Left lung (tissue), 4 donors: ENCODE measurements at regions not wholly inside any gene's neighbourhood (a gene's known extent, or its start where the extent isn't known, plus 50 kb on each side); places are given as distances from the start of the nearest gene placed in this dataset.

Experiments
- ATAC-seq: fragments of 200-7000 bp; cut with Tn5 transposase; one replicate; pipeline ENCODE4 v1.9.1; 2020; ENCODE audit warnings: moderate library complexity
- DNase-seq, 4 donors: peaks; one replicate each; pipeline ENCODE4 v3.0.0-alpha.2; 2013 to 2020
- H3K27ac ChIP-seq, 2 donors: fragments of 200-600 bp; sonication (generic) in 1 of 2; one replicate each; pipeline versions ENCODE4 v1.5.0 to v1.8.0; 2020 to 2021
- H3K27me3 ChIP-seq, 2 donors: fragments of 200-600 bp; sonication (generic) in 1 of 2; one replicate each; pipeline versions ENCODE4 v1.5.0 to v1.8.0; 2020 to 2021
- H3K36me3 ChIP-seq, 2 donors: fragments of 200-600 bp; sonication (generic) in 1 of 2; one replicate each; pipeline versions ENCODE4 v1.5.0 to v1.8.0; 2020 to 2021
- H3K4me1 ChIP-seq, 2 donors: fragments of 200-600 bp; one replicate each; pipeline ENCODE4 v1.8.0; 2021
- H3K4me3 ChIP-seq, 2 donors: fragments of 200-600 bp; sonication (generic) in 1 of 2; one replicate each; pipeline versions ENCODE4 v1.5.0 to v1.8.0; 2020 to 2021; ENCODE audit warnings: mild to moderate bottlenecking in 1 of 2
- H3K9me3 ChIP-seq, 2 donors: fragments of 200-600 bp; sonication (generic) in 1 of 2; one replicate each; pipeline versions ENCODE4 v1.5.0 to v1.8.0; 2020 to 2021
- intact Hi-C, 2 donors: fragments of 100-400 bp; cut with DNase I; formaldehyde crosslinking; loops; one replicate each; pipeline versions ENCODE4 v1.11.2 to v1.14.2; 2022
- TF ChIP-seq, protein P1 (sequence below), 2 donors: fragments of 200-600 bp; sonication (generic) in 1 of 2; IDR thresholded peaks; one replicate each; pipeline versions ENCODE4 v1.5.0 to v1.8.0; 2021; ENCODE audit warnings: antibody characterized with exemption in 2 of 2
- donor health status: DM: no; HTN: yes; CAD: no.
- donor health status: DM: no; HTN: no; CAD: no.

- H3K4me1 ChIP-seq = no peaks in the 10 kb centered on the region
- TF ChIP-seq, protein P1, sequence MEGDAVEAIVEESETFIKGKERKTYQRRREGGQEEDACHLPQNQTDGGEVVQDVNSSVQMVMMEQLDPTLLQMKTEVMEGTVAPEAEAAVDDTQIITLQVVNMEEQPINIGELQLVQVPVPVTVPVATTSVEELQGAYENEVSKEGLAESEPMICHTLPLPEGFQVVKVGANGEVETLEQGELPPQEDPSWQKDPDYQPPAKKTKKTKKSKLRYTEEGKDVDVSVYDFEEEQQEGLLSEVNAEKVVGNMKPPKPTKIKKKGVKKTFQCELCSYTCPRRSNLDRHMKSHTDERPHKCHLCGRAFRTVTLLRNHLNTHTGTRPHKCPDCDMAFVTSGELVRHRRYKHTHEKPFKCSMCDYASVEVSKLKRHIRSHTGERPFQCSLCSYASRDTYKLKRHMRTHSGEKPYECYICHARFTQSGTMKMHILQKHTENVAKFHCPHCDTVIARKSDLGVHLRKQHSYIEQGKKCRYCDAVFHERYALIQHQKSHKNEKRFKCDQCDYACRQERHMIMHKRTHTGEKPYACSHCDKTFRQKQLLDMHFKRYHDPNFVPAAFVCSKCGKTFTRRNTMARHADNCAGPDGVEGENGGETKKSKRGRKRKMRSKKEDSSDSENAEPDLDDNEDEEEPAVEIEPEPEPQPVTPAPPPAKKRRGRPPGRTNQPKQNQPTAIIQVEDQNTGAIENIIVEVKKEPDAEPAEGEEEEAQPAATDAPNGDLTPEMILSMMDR (IDR thresholded peaks at IDR 0.05) = no peak
- H3K4me3 ChIP-seq = no peak overlapping the region
- no peaks in the 10 kb centered on the region for H3K36me3 ChIP-seq
- ATAC-seq (no peak), DNase-seq (no peak)
- no peak overlapping the region for H3K27ac ChIP-seq
- intact Hi-C loops = no loop called here
- H3K9me3 ChIP-seq = no peaks in the 10 kb centered on the region
- peaks cover 0 to 2% of the 10 kb centered on the region in 2 donors for H3K27me3 ChIP-seq
These were observed 115.0 kb downstream of the PJA1 start for GRCh38 chrX:69050051-69050765.

DNA sequence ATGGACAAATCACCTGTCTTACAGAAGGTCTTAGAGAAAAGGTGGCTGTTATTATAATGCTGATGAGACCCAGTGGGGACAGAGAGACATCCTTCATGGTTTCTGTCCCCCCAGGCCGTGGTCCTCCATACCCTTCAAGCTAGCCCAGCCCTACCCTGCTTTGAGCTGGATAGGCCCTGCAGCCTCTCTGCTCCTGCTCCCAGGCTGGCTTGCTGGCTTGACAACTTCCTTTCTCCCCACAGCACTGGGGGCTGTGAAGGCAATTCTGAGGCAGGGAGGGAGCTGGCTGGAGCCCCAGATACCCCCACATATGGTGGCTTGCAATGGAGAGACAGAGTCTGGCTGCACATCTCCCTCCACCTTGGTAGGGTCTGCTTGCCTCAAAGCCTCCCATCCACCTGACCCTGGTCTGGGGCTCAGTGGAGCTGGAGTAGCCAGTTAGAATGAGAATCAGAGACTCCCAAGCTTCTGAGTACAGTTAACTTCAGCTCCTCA lies 118.2 kb downstream of the PJA1 start:
- peaks cover 0 to 5% of the 10 kb centered on the region in 2 donors for H3K27me3 ChIP-seq
- H3K27ac ChIP-seq = no peak overlapping the region
- ATAC-seq = no peak
- no peaks in the 10 kb centered on the region for H3K4me1 ChIP-seq
- H3K9me3 ChIP-seq = no peaks in the 10 kb centered on the region
- no peaks in the 10 kb centered on the region for H3K36me3 ChIP-seq
- H3K4me3 ChIP-seq = no peak overlapping the region
- no peak for DNase-seq
- intact Hi-C loops = no loop called here
- TF ChIP-seq, protein P1 (IDR thresholded peaks at IDR 0.05) = no peak

DNA sequence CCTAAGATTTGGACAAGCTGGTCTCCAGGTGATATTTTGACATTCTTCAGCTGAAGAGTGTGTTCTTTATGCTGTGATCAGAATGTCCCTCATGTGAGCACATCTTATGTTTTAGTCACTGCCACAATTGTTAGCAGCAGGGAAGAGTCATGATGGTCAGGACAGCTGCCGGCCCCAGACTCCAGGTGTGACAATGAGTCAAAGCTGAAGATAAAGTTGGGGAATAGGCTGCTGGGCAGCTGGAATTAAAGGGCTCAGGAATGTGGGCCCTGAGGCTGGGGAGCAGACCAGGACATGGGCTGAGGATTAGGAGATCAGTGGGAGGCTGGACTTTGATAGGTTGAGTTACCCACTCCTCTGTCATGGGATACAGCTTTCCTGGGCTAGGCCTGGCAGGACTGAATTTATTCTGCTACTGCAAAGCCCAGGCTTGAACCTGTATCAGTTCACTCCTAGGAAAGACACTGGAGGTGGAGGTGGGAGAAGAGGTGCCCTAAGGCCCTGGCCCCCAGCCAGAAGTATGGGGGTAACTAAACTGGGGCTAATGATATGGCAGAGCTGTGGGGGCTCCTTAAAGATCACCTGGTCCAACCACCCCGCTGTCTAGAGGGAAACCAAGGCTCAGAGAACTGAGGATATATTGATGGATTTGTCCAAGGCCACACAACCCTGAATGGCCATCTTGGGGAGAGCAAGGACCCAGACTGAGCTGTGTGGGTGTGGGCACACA lies 119.5 kb downstream of the PJA1 start:
- intact Hi-C loops = no loop called here
- Histone ChIP-seq H3K9me3 (no peaks in the 10 kb centered on the region), H3K27me3 (peaks cover 0 to 5% of the 10 kb centered on the region in 2 donors), H3K27ac (no peak overlapping the region), H3K36me3 (no peaks in the 10 kb centered on the region), H3K4me1 (no peaks in the 10 kb centered on the region), H3K4me3 (no peak overlapping the region)
- TF ChIP-seq, protein P1 (IDR thresholded peaks at IDR 0.05) = no peak
- ATAC-seq (no peak), DNase-seq (no peak)

DNA sequence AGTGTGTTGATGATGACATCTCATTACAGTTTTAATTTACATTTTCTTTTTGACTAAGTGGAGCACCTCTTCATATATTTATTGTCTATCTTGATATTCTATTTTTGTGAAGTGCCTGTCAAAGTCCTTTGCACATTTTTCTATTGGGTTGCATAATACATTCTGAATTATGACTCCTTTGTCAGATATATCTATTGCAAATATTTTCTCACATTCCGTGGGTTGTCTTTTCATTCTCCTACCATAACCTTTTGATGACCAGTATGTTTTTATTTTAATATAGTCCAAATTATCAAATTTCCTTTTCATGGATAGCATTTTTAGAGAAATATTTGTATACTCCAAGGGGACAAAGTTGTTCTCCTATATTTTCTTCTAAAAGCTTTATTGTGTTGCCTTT lies 126.4 kb downstream of the PJA1 start:
- Histone ChIP-seq H3K27me3 (no peaks in the 10 kb centered on the region), H3K36me3 (no peaks in the 10 kb centered on the region), H3K4me3 (no peak overlapping the region), H3K4me1 (no peaks in the 10 kb centered on the region), H3K27ac (no peak overlapping the region), H3K9me3 (no peaks in the 10 kb centered on the region)
- intact Hi-C loops = no loop called here
- DNase-seq (no peak), ATAC-seq (no peak)
- TF ChIP-seq, protein P1 (IDR thresholded peaks at IDR 0.05) = no peak

DNA sequence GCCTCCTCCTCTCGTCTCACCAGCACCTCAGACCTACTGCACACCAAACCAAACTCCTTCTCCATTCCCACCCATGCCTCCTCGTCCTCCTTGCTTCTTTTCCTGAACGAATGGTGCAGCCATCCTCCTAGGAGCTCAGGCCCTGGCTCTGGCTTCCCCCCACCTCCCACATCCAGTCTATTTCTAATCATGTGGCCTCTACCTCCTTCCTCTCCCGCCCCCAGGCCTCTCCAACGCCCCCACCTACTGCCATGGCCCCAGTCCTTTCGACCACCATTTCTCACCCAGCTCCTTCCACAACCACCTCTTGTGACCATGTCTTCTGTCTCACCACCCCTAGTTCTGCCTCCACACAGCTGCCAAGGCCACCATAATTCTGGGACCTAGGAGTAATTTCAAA lies 127.1 kb downstream of the PJA1 start:
- Histone ChIP-seq H3K27me3 (no peaks in the 10 kb centered on the region), H3K27ac (no peak overlapping the region), H3K4me1 (no peaks in the 10 kb centered on the region), H3K36me3 (no peaks in the 10 kb centered on the region), H3K4me3 (no peak overlapping the region), H3K9me3 (no peaks in the 10 kb centered on the region)
- no peak for ATAC-seq
- intact Hi-C loops = no loop called here
- DNase-seq = no peak
- TF ChIP-seq, protein P1 (IDR thresholded peaks at IDR 0.05) = no peak
